Lower lobe of right lung (tissue), 2 donors: ENCODE measurements at regions not wholly inside any gene's neighbourhood (a gene's known extent, or its start where the extent isn't known, plus 50 kb on each side); places are given as distances from the start of the nearest gene placed in this dataset.
"Not testable (repeated sequence)": the region's sequence is repeated elsewhere in the genome, so short reads cannot be mapped to it uniquely, and the experiment has no call there.

Source experiments
- ATAC-seq, 2 donors: fragments of 200-7000 bp; cut with Tn5 transposase; one replicate each; pipeline ENCODE4 v1.9.1; 2020 to 2022; ENCODE audit warnings: mild to moderate bottlenecking in 2 of 2, moderate library complexity in 2 of 2
- DNase-seq: peaks from one replicate; pipeline ENCODE4 v3.0.0-alpha.2; 2020
- H3K27ac ChIP-seq: fragments of 200-600 bp; one replicate; pipeline ENCODE4 v1.8.0; 2022
- H3K27me3 ChIP-seq: fragments of 200-600 bp; one replicate; pipeline ENCODE4 v1.8.0; 2022; ENCODE audit warnings: low read depth
- H3K36me3 ChIP-seq: fragments of 200-600 bp; one replicate; pipeline ENCODE4 v1.8.0; 2022; ENCODE audit warnings: mild to moderate bottlenecking
- H3K4me1 ChIP-seq: fragments of 200-600 bp; one replicate; pipeline ENCODE4 v1.8.0; 2022
- H3K4me3 ChIP-seq: fragments of 200-600 bp; one replicate; pipeline ENCODE4 v1.8.0; 2022; ENCODE audit warnings: mild to moderate bottlenecking
- H3K9me3 ChIP-seq: fragments of 200-600 bp; one replicate; pipeline ENCODE4 v1.8.0; 2022
- CTCF ChIP-seq: fragments of 200-600 bp; IDR thresholded peaks from one replicate; pipeline ENCODE4 v1.8.0; 2022; ENCODE audit warnings: antibody characterized with exemption, mild to moderate bottlenecking
- intact Hi-C: fragments of 100-400 bp; cut with DNase I; formaldehyde crosslinking; loops from one replicate; pipeline ENCODE4 v1.11.0; 2022
- donor health status: DM: no; HTN: yes; CAD: no; lungs with severe emphysema.

DNA sequence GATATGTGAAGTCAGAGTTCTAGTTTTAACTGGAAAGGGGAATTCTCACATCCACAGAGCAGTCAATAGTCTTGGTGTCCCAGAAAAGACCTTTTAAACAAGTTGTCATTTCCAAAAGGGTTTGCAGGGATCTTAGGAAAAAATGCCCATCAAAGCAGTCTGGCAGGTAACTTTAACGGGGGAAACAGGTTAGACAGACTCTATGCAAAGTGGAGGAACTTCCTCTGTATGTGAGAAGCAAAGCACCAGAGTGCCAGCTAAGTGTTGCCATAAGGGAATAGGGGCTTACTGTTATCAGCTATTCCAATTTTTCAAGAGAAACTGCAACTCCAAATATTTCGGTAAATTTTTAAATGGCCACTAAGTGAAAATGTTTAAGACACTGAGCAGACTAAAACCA is 307.9 kb upstream of the MDFIC2 start:
- TF ChIP-seq CTCF = no peak
- H3K36me3 ChIP-seq = no peaks in the 10 kb centered on the region
- H3K27me3 ChIP-seq = peaks cover 4% of the 10 kb centered on the region
- no peak for ATAC-seq
- intact Hi-C loops = no loop called here
- no peaks in the 10 kb centered on the region for H3K9me3 ChIP-seq
- H3K27ac ChIP-seq = no peak overlapping the region
- no peaks in the 10 kb centered on the region for H3K4me1 ChIP-seq
- no peak for DNase-seq
- no peak overlapping the region for H3K4me3 ChIP-seq

DNA sequence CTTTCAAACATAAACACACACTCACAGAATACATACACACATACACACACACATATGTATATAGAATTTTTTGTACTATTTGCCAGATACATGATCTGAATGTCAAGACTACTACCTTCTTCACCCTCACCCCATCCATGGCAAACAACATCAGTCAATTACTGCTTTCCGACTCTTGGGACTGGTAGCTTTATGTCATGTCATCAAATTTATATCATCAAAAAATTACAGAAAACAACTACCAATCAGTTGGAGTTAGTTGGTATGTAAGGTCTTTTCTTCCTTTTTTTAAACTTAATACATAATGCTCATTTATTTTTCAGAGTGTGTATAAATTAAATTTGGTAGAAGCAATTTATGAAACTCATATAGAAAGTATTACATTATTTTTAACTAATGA is 305.7 kb upstream of the MDFIC2 start:
- H3K9me3 ChIP-seq = no peaks in the 10 kb centered on the region
- intact Hi-C loops = no loop called here
- no peak for TF ChIP-seq CTCF
- H3K4me1 ChIP-seq = no peaks in the 10 kb centered on the region
- DNase-seq (no peak), ATAC-seq (no peak)
- no peaks in the 10 kb centered on the region for H3K36me3 ChIP-seq
- H3K27me3 ChIP-seq = peaks cover 4% of the 10 kb centered on the region
- H3K4me3 ChIP-seq = no peak overlapping the region
- H3K27ac ChIP-seq = no peak overlapping the region

GRCh38 chr3:70617349-70617748 is 304.9 kb upstream of the MDFIC2 start:
- ATAC-seq, H3K36me3 ChIP-seq, H3K9me3 ChIP-seq, H3K4me3 ChIP-seq, intact Hi-C loops, H3K4me1 ChIP-seq, DNase-seq, H3K27me3 ChIP-seq, H3K27ac ChIP-seq: not testable (repeated sequence)

- DNase-seq (no peak), ATAC-seq (no peak)
- intact Hi-C loops = no loop called here
- no peak for TF ChIP-seq CTCF
- Histone ChIP-seq H3K27ac (no peak overlapping the region), H3K36me3 (no peaks in the 10 kb centered on the region), H3K4me1 (no peaks in the 10 kb centered on the region), H3K27me3 (no peaks in the 10 kb centered on the region), H3K9me3 (no peaks in the 10 kb centered on the region), H3K4me3 (no peak overlapping the region)
Observed at GRCh38 chr3:70615286-70615685, 302.8 kb upstream of the MDFIC2 start.

DNA sequence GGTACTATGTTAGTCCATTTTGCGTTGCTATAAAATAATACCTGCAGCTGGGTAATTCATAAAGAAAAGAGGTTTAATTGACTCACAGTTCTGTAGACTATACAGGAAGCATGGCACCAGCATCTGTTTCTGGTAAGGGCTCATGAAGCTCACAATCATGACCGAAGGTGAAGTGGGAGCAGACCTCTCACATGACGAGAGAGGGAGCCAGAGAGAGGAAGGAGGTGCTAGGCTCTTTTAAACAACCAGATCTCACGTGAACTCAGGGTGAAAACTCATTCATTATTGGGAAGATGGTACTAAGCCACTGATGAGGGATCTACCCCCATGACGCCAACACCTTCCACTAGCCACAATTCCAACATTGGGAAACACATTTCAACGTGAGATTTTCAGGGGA is 301.7 kb upstream of the MDFIC2 start:
- Histone ChIP-seq H3K36me3 (no peaks in the 10 kb centered on the region), H3K27ac (no peak overlapping the region), H3K9me3 (no peaks in the 10 kb centered on the region), H3K4me3 (no peak overlapping the region), H3K27me3 (no peaks in the 10 kb centered on the region), H3K4me1 (no peaks in the 10 kb centered on the region)
- DNase-seq (no peak), ATAC-seq (no peak)
- intact Hi-C loops = no loop called here
- TF ChIP-seq CTCF = no peak

DNA sequence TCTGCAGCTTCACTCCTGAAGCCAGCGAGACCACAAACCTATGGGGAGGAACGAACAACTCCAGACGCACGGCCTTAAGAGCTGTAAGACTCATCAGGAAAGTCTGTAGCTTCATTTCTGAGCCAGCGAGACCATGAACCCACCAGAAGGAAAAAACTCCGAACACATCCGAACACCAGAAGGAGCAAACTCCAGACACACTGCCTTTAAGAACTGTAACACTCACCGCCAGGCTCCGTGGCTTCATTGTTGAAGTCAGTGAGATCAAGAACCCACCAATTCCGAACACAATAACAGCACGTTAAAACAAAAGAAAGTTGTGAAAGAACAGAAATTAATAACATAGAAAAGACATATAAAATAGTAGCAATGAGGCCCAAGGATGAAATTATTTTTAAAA is 300.5 kb upstream of the MDFIC2 start:
- intact Hi-C loops = no loop called here
- no peak overlapping the region for H3K4me3 ChIP-seq
- H3K9me3 ChIP-seq = no peaks in the 10 kb centered on the region
- H3K27me3 ChIP-seq = no peaks in the 10 kb centered on the region
- ATAC-seq (no peak), DNase-seq (no peak)
- H3K36me3 ChIP-seq = no peaks in the 10 kb centered on the region
- H3K4me1 ChIP-seq = no peaks in the 10 kb centered on the region
- H3K27ac ChIP-seq = no peak overlapping the region
- no peak for TF ChIP-seq CTCF

GRCh38 chr3:70611667-70612277 is 299.3 kb upstream of the MDFIC2 start:
- intact Hi-C loops, ATAC-seq, H3K36me3 ChIP-seq, H3K4me1 ChIP-seq, H3K9me3 ChIP-seq, H3K4me3 ChIP-seq, H3K27ac ChIP-seq, H3K27me3 ChIP-seq: not testable (repeated sequence)
- DNase-seq = peak; percentile 28
